Upper lobe of left lung (tissue), 6 donors: ENCODE measurements at regions not wholly inside any gene's neighbourhood (a gene's known extent, or its start where the extent isn't known, plus 50 kb on each side); places are given as distances from the start of the nearest gene placed in this dataset.

Experiments
- ATAC-seq, 2 donors: fragments of 200-7000 bp; cut with Tn5 transposase; one replicate each; pipeline ENCODE4 v1.9.1; 2022; ENCODE audit warnings: mild to moderate bottlenecking in 2 of 2, moderate library complexity in 2 of 2; ENCODE audit not compliant: low FRiP score in 2 of 2
- DNase-seq, 2 donors: peaks; one replicate each; pipeline ENCODE4 v3.0.0-alpha.2; 2019 to 2020
- H3K27ac ChIP-seq, 4 donors: fragments of 200-600 bp; sonication (generic); one replicate each; pipeline ENCODE4 v1.5.1; 2016 to 2019
- H3K27me3 ChIP-seq, 4 donors: fragments of 200-600 bp; sonication (generic); one replicate each; pipeline ENCODE4 v1.5.1; 2017 to 2019
- H3K36me3 ChIP-seq, 4 donors: fragments of 200-600 bp; sonication (generic); one replicate each; pipeline ENCODE4 v1.5.1; 2016 to 2019
- H3K4me1 ChIP-seq, 4 donors: fragments of 200-600 bp; sonication (generic); one replicate each; pipeline ENCODE4 v1.5.1; 2018 to 2019
- H3K4me3 ChIP-seq, 4 donors: fragments of 200-600 bp; sonication (generic); one replicate each; pipeline ENCODE4 v1.5.1; 2017 to 2019; ENCODE audit warnings: mild to moderate bottlenecking in 2 of 4, moderate library complexity in 1 of 4
- H3K9me3 ChIP-seq, 4 donors: fragments of 200-600 bp; sonication (generic); one replicate each; pipeline ENCODE4 v1.5.1; 2018 to 2019
- EP300 ChIP-seq, 4 donors: sonication (generic); formaldehyde crosslinking; IDR thresholded peaks; one replicate each; pipeline ENCODE4 v1.5.1; 2017; ENCODE audit warnings: antibody characterized with exemption in 4 of 4, control low read depth in 2 of 4
- POLR2A ChIP-seq, 4 donors: fragments of 450-650 bp; IDR thresholded peaks; one replicate each; pipeline ENCODE4 v1.5.1; 2016 to 2017; ENCODE audit warnings: antibody characterized with exemption in 4 of 4, mild to moderate bottlenecking in 2 of 4
- POLR2AphosphoS5 ChIP-seq, 2 donors: sonication (generic); formaldehyde crosslinking; IDR thresholded peaks; one replicate each; pipeline ENCODE4 v1.5.1; 2017; ENCODE audit warnings: antibody characterized with exemption in 2 of 2
- WGBS, 2 donors: methylation state at CpG; one replicate each; pipeline ENCODE4 v1.1.5; 2017 to 2018; 5-methylcytosine and 5-hydroxymethylcytosine counted together
- TF ChIP-seq, protein P1 (sequence below), 6 experiments: fragments of 450-650 bp in 4 of 6; fragments of 200-600 bp in 2 of 6; sonication (generic) in 2 of 6; IDR thresholded peaks; one replicate each; pipeline ENCODE4 v1.5.1; 2016 to 2019; ENCODE audit warnings: antibody characterized with exemption in 6 of 6
- donor health status: DM: no; HTN: no; CAD: no; lungs with moderate emphysema.
- donor health status: DM: no; HTN: yes; CAD: no; lungs with severe emphysema.

DNA sequence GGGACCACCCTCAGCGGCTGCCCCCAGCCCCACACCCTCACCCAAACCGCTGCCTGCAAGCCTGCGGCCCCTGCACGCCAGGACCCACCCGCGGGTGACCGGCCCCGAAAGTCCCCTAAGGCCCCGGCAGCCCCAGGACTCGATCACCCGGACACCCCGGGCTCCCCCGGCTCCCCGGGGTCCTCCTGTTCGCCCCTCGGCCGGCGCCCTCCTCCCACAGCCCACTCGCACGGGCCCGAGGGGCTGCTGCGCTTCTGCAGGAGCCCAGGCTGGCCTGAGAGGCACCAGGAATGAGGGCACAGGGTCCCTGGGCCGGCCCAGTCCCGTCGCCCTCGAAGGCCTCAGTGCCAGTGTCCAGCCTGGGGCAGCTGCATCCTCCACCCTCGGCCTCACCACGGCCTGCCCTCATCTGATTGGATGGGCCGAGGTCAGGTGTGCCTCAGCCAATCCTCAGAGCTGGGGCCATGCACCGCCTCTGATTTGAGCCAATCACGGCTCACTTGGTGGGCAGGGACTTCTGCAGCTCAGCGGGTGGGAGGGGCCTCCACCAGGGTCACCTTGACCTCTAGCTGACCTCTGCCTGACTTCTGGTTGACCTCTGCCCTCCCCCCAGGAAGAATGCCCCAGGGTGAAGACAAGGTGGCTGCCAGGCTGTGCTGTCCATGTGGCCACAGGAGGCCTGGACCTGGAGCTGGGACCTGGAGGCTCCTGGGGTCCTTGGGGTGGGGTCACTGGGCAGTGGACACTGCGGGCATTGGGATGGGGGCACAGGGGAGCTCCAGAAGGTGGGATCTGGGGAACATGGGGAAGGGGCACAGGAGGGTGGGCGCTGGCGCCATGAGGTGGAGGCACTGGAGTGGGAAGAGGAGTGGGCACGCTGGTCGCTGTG, 97.6 kb upstream of the NKX1-1 start:
- TF ChIP-seq EP300 (IDR thresholded peaks at IDR 0.05) (no peak), POLR2AphosphoS5 (IDR thresholded peaks at IDR 0.05) (no peak), POLR2A (IDR thresholded peaks at IDR 0.05) (no peak)
- TF ChIP-seq, protein P1, sequence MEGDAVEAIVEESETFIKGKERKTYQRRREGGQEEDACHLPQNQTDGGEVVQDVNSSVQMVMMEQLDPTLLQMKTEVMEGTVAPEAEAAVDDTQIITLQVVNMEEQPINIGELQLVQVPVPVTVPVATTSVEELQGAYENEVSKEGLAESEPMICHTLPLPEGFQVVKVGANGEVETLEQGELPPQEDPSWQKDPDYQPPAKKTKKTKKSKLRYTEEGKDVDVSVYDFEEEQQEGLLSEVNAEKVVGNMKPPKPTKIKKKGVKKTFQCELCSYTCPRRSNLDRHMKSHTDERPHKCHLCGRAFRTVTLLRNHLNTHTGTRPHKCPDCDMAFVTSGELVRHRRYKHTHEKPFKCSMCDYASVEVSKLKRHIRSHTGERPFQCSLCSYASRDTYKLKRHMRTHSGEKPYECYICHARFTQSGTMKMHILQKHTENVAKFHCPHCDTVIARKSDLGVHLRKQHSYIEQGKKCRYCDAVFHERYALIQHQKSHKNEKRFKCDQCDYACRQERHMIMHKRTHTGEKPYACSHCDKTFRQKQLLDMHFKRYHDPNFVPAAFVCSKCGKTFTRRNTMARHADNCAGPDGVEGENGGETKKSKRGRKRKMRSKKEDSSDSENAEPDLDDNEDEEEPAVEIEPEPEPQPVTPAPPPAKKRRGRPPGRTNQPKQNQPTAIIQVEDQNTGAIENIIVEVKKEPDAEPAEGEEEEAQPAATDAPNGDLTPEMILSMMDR (IDR thresholded peaks at IDR 0.05), result no peak
- H3K9me3 ChIP-seq, result no peaks in the 10 kb centered on the region
- no peak overlapping the region for H3K27ac ChIP-seq
- ATAC-seq (no peak), DNase-seq (peak; percentile 17 to 82)
- H3K4me1 ChIP-seq, result no peaks in the 10 kb centered on the region
- no peaks in the 10 kb centered on the region for H3K36me3 ChIP-seq
- WGBS, 2 donors, result 80 to 91% methylated on average over 17 to 27 of the region's 37 CpGs
- no peak overlapping the region for H3K4me3 ChIP-seq
- H3K27me3 ChIP-seq, result peaks cover 0 to 3% (median 0%) of the 10 kb centered on the region in 4 donors

DNA sequence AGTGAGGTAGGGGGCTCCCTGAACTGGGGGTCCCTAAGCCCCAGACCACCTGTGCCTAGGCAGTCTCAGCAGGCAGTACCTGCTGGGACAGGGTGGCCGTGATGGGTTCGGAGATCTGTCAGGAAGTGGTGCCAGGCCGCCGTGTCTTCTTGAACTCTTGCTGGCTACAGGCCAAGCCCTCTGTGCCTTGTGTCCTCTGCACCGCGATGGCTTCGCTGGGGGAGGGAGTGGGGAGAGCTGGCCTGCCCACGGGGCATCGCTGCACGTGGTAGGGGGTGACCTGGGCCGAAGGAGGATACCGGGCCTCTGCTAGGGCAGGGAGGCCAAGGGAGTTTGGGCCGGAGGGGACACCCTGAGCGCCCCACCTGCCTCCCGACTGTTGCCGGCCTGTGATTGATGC, 96.7 kb upstream of the NKX1-1 start:
- Histone ChIP-seq H3K9me3 (no peaks in the 10 kb centered on the region), H3K4me3 (no peak overlapping the region), H3K36me3 (no peaks in the 10 kb centered on the region), H3K27me3 (peaks cover 0 to 3% (median 0%) of the 10 kb centered on the region in 4 donors), H3K4me1 (no peaks in the 10 kb centered on the region), H3K27ac (no peak overlapping the region)
- ATAC-seq (no peak), DNase-seq (peak in 1 of 2 donors; percentile 70)
- WGBS, 2 donors, result 67 to 72% methylated on average over 13 to 16 of the region's 16 CpGs
- TF ChIP-seq EP300 (IDR thresholded peaks at IDR 0.05) (no peak), POLR2AphosphoS5 (IDR thresholded peaks at IDR 0.05) (no peak), POLR2A (IDR thresholded peaks at IDR 0.05) (no peak)
- TF ChIP-seq, protein P1 (IDR thresholded peaks at IDR 0.05), result no peak

DNA sequence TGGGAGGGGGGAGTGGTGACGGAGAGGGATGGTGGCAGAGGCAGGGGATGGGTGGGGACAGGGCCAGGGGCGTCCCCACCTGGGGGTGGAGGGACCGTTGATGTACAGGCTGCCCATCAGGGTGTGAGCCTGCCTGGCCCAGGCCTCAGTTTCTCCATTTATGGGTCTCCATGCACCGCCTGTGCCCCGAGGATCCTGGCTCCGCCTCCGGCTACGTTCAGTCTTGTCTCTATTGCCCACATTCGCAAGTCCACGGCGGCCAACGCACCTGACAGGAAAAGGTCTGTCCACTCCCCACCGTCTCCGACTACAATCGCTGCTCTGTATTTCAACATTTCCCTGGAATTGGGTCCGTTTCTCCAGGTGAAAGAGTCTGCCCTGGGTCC, 96.3 kb upstream of the NKX1-1 start:
- Histone ChIP-seq H3K4me1 (no peaks in the 10 kb centered on the region), H3K4me3 (no peak overlapping the region), H3K36me3 (no peaks in the 10 kb centered on the region), H3K27ac (no peak overlapping the region), H3K9me3 (no peaks in the 10 kb centered on the region), H3K27me3 (peaks cover 0 to 3% (median 0%) of the 10 kb centered on the region in 4 donors)
- TF ChIP-seq, protein P1 (IDR thresholded peaks at IDR 0.05), result no peak
- no peak for TF ChIP-seq POLR2A (IDR thresholded peaks at IDR 0.05)
- TF ChIP-seq EP300 (IDR thresholded peaks at IDR 0.05), result no peak
- TF ChIP-seq POLR2AphosphoS5 (IDR thresholded peaks at IDR 0.05), result no peak
- ATAC-seq, result no peak
- WGBS, 2 donors, result 78 to 84% methylated on average over 14 of the region's 16 CpGs
- no peak for DNase-seq

DNA sequence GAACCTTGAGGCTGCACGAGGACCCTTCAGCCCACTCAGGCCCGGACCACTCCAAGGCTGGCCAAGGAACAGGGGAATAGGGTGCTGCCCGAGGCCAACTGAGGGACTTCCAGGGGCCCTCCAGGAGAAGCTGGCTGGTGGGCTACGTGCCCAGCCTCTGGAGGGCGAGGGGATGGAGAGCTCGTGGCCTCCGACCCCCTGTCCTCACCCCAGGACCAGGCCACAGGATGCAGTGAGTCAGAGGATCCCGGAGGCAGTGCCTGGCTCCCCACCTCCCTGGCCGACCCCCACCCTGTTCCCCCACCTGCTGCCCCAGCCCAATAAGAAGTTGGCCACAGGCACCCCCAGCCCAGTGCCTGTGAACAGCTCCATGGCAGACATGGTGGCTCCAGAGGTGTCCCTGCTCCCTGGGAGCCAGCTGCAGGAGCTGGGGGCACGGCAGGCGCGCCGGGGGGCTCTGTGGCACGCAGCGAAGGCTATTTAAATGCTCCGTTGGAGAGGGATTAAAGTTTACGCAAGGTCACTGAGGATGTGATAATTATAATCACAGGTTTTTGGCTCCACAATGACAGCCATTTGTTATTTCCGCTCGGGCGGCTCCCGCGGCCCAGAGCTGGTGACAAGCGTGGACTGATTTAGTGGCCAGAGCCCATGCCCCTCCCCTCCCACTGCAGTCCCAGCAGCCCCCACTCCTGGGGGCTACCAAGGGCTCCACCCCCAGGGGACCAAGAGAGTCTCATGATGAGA, 95.7 kb upstream of the NKX1-1 start:
- Histone ChIP-seq H3K9me3 (no peaks in the 10 kb centered on the region), H3K36me3 (no peaks in the 10 kb centered on the region), H3K27ac (no peak overlapping the region), H3K4me3 (no peak overlapping the region), H3K4me1 (no peaks in the 10 kb centered on the region), H3K27me3 (peaks cover 0 to 3% (median 0%) of the 10 kb centered on the region in 4 donors)
- TF ChIP-seq, protein P1 (IDR thresholded peaks at IDR 0.05), result no peak
- TF ChIP-seq POLR2AphosphoS5 (IDR thresholded peaks at IDR 0.05) (no peak), POLR2A (IDR thresholded peaks at IDR 0.05) (no peak), EP300 (IDR thresholded peaks at IDR 0.05) (no peak)
- no peak for ATAC-seq
- DNase-seq, result peak in 1 of 2 donors; percentile 64
- WGBS, 2 donors, result 65 to 68% methylated on average over 12 to 20 of the region's 23 CpGs
